ENCODE measurements at regions not wholly inside any gene's neighbourhood (a gene's known extent, or its start where the extent isn't known, plus 50 kb on each side); places are given as distances from the start of the nearest gene placed in this dataset.

GRCh38 chr5:4780633-4781032 is 359.5 kb upstream of the ADAMTS16 start:
- 41 to 43% methylated on average over 4 of the region's 4 CpGs for WGBS, 2 donors
- no peak for DNase-seq

GRCh38 chr5:4781299-4781698 is 358.8 kb upstream of the ADAMTS16 start:
- Histone ChIP-seq H3K9me3 (peaks cover 0 to 8% (median 3%) of the 10 kb centered on the region in 4 donors), H3K4me3 (no peak overlapping the region), H3K4me1 (no peaks in the 10 kb centered on the region), H3K27me3 (no peaks in the 10 kb centered on the region), H3K27ac (no peak overlapping the region), H3K36me3 (no peaks in the 10 kb centered on the region)
- no peak for TF ChIP-seq EP300 (IDR thresholded peaks at IDR 0.05)
- no peak for TF ChIP-seq CTCF (IDR thresholded peaks at IDR 0.05)
- DNase-seq (no peak), ATAC-seq (ENCODE audit: low FRiP score in 2 of 2) (no peak)
- 40 to 58% methylated on average over 6 of the region's 6 CpGs for WGBS, 2 donors

More at GRCh38 chr5:4780633-4781032, 359.5 kb upstream of the ADAMTS16 start:
- H3K4me1 ChIP-seq = no peaks in the 10 kb centered on the region
- no peak overlapping the region for H3K27ac ChIP-seq
- ATAC-seq (ENCODE audit: low FRiP score in 2 of 2) = no peak
- H3K4me3 ChIP-seq = no peak overlapping the region
- H3K9me3 ChIP-seq = peaks cover 0 to 5% (median 0%) of the 10 kb centered on the region in 4 donors
- TF ChIP-seq EP300 (IDR thresholded peaks at IDR 0.05) = no peak
- TF ChIP-seq CTCF (IDR thresholded peaks at IDR 0.05) = no peak
- TF ChIP-seq POLR2A (IDR thresholded peaks at IDR 0.05) = no peak
- no peak for TF ChIP-seq POLR2AphosphoS5 (IDR thresholded peaks at IDR 0.05)
- H3K36me3 ChIP-seq = no peaks in the 10 kb centered on the region
- no peaks in the 10 kb centered on the region for H3K27me3 ChIP-seq

GRCh38 chr5:4785971-4786370 is 354.2 kb upstream of the ADAMTS16 start:
- Histone ChIP-seq H3K36me3 (no peaks in the 10 kb centered on the region), H3K4me3 (no peak overlapping the region), H3K4me1 (no peaks in the 10 kb centered on the region), H3K9me3 (peaks cover 0 to 8% (median 3%) of the 10 kb centered on the region in 4 donors), H3K27ac (no peak overlapping the region), H3K27me3 (no peaks in the 10 kb centered on the region)
- no peak for ATAC-seq (ENCODE audit: low FRiP score in 2 of 2)
- DNase-seq = no peak
- WGBS, 2 donors = 30 to 69% methylated on average over 1 of the region's 1 CpG
- TF ChIP-seq EP300 (IDR thresholded peaks at IDR 0.05) (no peak), CTCF (IDR thresholded peaks at IDR 0.05) (no peak), POLR2A (IDR thresholded peaks at IDR 0.05) (no peak), POLR2AphosphoS5 (IDR thresholded peaks at IDR 0.05) (no peak)

GRCh38 chr5:4797445-4797844 is 342.7 kb upstream of the ADAMTS16 start:
- H3K27me3 ChIP-seq = no peaks in the 10 kb centered on the region
- no peaks in the 10 kb centered on the region for H3K9me3 ChIP-seq
- no peak for ATAC-seq (ENCODE audit: low FRiP score in 2 of 2)
- TF ChIP-seq EP300 (IDR thresholded peaks at IDR 0.05) (no peak), POLR2A (IDR thresholded peaks at IDR 0.05) (no peak), POLR2AphosphoS5 (IDR thresholded peaks at IDR 0.05) (no peak), CTCF (IDR thresholded peaks at IDR 0.05) (no peak)
- WGBS, 2 donors = 75 to 90% methylated on average over 2 of the region's 2 CpGs
- no peak overlapping the region for H3K27ac ChIP-seq
- DNase-seq = no peak
- H3K4me1 ChIP-seq = no peaks in the 10 kb centered on the region
- H3K4me3 ChIP-seq = no peak overlapping the region
- H3K36me3 ChIP-seq = no peaks in the 10 kb centered on the region

GRCh38 chr5:4802044-4802443 is 338.1 kb upstream of the ADAMTS16 start:
- WGBS, 2 donors = 53 to 60% methylated on average over 3 of the region's 3 CpGs
- H3K4me1 ChIP-seq = no peaks in the 10 kb centered on the region
- DNase-seq (no peak), ATAC-seq (ENCODE audit: low FRiP score in 2 of 2) (no peak)
- H3K4me3 ChIP-seq = no peak overlapping the region
- H3K36me3 ChIP-seq = no peaks in the 10 kb centered on the region
- no peak for TF ChIP-seq POLR2AphosphoS5 (IDR thresholded peaks at IDR 0.05)
- TF ChIP-seq CTCF (IDR thresholded peaks at IDR 0.05) = no peak
- TF ChIP-seq POLR2A (IDR thresholded peaks at IDR 0.05) = no peak
- TF ChIP-seq EP300 (IDR thresholded peaks at IDR 0.05) = no peak
- H3K27ac ChIP-seq = no peak overlapping the region
- H3K27me3 ChIP-seq = no peaks in the 10 kb centered on the region
- H3K9me3 ChIP-seq = no peaks in the 10 kb centered on the region
